Keratinocyte (primary cell): ENCODE measurements at regions not wholly inside any gene's neighbourhood (a gene's known extent, or its start where the extent isn't known, plus 50 kb on each side); places are given as distances from the start of the nearest gene placed in this dataset.

Experiments
- EZH2 ChIP-seq: IDR thresholded peaks from one replicate; pipeline ENCODE4 v1.6.1; 2012; ENCODE audit warnings: inconsistent platforms, mild to moderate bottlenecking, low read length, moderate library complexity
- TF ChIP-seq, protein P1 (sequence below), 3 experiments: IDR thresholded peaks in 1 of 3; conservative IDR thresholded peaks in 1 of 3; optimal IDR thresholded peaks in 1 of 3; 2 replicates in 2 of 3; 3 replicates in 1 of 3; pipeline versions ENCODE3 to v1.5.1; 2011; ENCODE audit warnings: low read length in 3 of 3, mild to moderate bottlenecking in 3 of 3, moderate library complexity in 2 of 3, control low read depth in 1 of 3, inconsistent platforms in 1 of 3; ENCODE audit not compliant: insufficient read depth in 2 of 3; ENCODE audit errors: extremely low read depth in 1 of 3

DNA sequence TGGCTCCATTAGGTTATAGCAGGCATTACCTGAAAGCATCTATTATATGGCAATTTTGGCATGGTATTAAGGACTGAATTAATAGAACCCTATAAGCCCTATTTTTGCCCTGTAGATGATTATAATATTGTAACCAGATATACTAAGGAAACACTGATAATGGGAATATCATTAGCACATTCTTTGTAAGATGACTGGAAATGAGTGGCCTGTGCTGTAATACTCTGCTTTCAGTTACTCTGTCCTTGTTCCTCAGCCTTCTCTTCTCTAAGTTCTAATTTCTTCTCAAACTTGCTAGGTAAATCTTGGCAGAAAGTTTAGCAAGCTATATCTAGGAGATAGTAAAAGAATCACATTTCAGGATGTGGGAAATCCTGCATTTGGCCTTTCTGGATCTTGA, 74.0 kb upstream of the ITPRID2 start:
- TF ChIP-seq, protein P1, sequence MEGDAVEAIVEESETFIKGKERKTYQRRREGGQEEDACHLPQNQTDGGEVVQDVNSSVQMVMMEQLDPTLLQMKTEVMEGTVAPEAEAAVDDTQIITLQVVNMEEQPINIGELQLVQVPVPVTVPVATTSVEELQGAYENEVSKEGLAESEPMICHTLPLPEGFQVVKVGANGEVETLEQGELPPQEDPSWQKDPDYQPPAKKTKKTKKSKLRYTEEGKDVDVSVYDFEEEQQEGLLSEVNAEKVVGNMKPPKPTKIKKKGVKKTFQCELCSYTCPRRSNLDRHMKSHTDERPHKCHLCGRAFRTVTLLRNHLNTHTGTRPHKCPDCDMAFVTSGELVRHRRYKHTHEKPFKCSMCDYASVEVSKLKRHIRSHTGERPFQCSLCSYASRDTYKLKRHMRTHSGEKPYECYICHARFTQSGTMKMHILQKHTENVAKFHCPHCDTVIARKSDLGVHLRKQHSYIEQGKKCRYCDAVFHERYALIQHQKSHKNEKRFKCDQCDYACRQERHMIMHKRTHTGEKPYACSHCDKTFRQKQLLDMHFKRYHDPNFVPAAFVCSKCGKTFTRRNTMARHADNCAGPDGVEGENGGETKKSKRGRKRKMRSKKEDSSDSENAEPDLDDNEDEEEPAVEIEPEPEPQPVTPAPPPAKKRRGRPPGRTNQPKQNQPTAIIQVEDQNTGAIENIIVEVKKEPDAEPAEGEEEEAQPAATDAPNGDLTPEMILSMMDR (optimal IDR thresholded peaks at IDR 0.05 in 1 of 3, IDR thresholded peaks at IDR 0.05 in 1 of 3, conservative IDR thresholded peaks at IDR 0.05 in 1 of 3; ENCODE audit: extremely low read depth in 1 of 3, insufficient read depth in 2 of 3, low read length in 3 of 3): no peak
- TF ChIP-seq EZH2: no peak
